ENCODE measurements at regions not wholly inside any gene's neighbourhood (a gene's known extent, or its start where the extent isn't known, plus 50 kb on each side); places are given as distances from the start of the nearest gene placed in this dataset.

DNA sequence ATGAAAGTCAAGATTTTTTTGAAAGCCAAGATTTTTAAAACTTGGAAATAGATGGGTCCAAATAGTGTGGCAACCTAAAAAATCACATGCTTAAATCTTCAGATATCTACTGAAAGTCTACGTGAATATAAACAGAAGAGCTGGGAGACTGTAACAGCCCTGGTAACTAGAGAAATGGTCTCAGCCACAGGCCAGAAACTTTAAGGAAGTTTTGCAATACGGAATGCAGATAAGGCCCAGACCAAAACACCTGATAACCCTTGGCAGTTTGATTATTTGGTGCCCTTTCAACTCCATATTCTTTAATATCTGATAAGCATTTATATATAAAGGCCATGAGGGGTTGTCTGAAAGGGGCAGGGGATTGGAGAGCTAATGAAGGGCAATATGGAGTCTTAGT, 537.3 kb upstream of the TGFBR2 start:
- no peak for DNase-seq (ENCODE audit: low read depth)

DNA sequence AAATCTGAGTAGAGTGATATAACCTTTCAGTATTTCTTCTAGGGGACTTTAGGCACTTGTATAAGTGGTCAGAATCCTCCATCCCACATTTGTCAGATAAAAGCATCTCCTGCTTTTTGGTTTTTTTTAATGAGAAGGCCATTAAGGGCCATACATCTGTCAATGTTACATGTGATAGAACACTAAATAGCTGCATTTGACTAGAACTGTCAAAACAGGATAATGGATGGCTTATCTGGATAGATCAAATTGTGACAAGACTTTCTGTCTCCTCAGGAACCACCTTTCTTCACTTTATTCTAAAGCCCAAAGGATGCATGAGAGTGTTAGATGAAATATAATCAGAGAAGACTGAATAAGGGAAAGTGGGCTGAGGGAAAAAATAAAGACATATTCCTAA, 533.4 kb upstream of the TGFBR2 start:
- DNase-seq (ENCODE audit: low read depth) = no peak

- no peak for DNase-seq (ENCODE audit: low read depth)
Measured at GRCh38 chr3:30073622-30074021, 532.8 kb upstream of the TGFBR2 start.

DNA sequence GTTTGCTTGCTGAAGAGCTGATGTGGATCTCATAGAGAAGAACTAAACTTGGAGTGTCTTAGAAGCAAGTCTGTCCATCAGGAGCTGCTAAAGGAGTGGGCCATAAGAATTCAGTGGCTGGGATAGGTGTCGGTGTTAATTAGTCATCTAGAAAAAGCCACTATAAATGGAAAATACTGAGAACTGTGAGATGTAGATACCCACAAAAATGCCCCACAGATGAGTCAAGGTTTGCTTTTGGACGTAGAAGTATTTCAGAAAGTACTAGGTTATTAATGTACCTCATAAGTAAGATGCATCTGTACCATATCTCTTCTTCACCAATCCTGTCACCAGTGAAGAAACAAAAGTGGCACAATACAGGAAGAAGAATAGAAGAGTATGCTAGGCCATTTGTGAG, 530.9 kb upstream of the TGFBR2 start:
- no peak for DNase-seq (ENCODE audit: low read depth)

DNA sequence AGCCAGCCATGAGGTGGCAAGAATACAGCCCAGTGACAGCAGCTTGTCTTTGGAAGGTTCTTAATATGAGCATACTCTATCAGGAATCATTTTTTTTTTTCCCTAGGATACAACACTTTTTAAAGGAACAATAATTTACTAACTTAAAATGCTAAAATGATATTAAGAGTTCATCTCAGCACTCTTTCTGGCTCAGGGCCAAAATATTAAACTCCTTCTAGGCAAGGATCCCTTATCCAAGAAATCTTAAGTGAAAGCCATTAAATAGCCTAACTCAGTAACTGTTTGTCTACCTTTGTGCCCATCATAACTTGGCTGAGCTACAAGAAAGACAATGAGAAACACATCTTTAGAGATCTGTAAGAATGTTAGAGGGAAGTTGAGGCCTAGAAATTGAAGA, 529.5 kb upstream of the TGFBR2 start:
- no peak for DNase-seq (ENCODE audit: low read depth)

GRCh38 chr3:30077746-30078145, 528.7 kb upstream of the TGFBR2 start:
- DNase-seq (ENCODE audit: low read depth) = no peak

- DNase-seq (ENCODE audit: low read depth) = no peak
Measured at GRCh38 chr3:30078736-30079135, 527.7 kb upstream of the TGFBR2 start.

- DNase-seq (ENCODE audit: low read depth) = no peak
Measured at GRCh38 chr3:30081904-30082303, 524.5 kb upstream of the TGFBR2 start.

DNA sequence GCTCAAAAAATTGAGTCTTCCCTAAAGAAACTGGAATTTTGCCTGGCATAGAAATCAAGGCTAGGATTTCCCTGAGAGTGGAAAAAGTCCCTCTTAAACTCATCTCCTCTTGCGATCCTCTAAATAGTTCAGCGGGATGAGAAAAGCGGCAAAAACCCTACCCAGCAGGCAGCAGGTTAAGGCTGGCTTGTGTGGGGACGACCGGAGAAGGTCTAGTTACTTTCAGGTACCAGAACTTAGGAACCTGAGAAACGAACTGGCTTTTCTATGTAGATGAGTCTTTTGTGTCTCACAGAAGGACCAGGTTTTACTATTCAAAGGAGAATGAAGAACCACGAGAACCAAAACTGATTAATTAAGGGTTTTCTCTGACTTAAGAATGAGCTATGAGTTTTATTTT, 523.7 kb upstream of the TGFBR2 start:
- no peak for DNase-seq (ENCODE audit: low read depth)

DNA sequence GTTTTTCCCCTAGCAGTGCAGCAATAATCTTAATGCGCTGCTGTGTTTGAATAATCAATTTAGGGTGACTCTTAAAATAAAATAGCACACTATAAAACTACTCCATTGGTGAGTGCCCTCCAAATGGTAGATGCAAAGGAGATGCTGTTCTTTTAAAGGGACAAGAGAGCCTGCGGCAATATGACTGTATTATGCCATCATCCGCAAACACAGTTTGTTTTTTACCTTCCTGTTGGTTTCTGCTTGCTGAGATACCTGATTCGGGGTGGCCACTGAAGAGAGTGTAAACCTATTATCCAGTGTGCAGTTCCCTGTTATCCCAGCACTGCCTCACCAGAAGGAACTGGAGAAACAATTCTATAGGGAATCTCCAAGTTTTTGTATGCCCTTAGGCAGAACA, 523.1 kb upstream of the TGFBR2 start:
- no peak for DNase-seq (ENCODE audit: low read depth)

DNA sequence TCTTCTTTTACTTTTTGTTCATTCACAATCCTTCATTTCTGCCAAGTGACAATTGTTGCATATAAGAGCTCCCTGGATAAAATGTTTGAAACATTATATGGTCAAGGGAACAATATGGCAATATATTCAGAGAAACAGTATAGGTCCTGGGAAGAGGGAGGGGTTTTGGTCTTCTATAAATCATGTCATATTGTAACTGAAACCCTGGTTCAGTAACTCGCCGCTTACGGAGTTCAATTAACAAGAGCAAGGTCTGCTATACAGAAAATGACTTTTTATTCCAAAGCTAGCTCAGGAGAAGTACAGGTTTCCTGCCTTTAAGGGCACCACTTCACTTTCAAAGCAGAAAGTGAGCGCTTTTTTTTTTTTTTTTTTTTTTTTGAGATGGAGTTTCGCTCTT, 522.1 kb upstream of the TGFBR2 start:
- no peak for DNase-seq (ENCODE audit: low read depth)

- no peak for DNase-seq (ENCODE audit: low read depth)
Measured at GRCh38 chr3:30084971-30085403, 521.4 kb upstream of the TGFBR2 start.

DNA sequence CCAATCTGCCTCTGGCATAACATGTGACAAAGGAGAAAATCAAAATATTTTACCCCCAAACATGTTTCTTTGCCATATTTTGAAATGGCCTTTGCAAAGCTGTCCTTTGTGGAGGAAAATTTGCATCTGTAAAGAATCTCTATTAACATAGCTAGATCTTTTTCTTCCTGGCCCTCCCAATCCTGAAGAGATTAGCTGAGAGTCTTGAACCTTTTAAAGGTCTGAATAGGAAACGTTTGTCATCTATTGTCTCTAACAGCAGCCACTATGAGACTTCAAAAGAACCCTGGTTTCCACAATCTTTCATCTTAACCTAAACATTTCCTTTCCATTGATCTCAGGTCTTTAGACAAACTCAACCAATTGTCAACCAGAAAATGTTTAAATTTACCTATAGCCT, 520.9 kb upstream of the TGFBR2 start:
- no peak for DNase-seq (ENCODE audit: low read depth)

GRCh38 chr3:30091686-30092085, 514.7 kb upstream of the TGFBR2 start:
- no peak for DNase-seq (ENCODE audit: low read depth)

- DNase-seq (ENCODE audit: low read depth) = no peak
Measured at GRCh38 chr3:30097022-30097650, 509.3 kb upstream of the TGFBR2 start.

DNA sequence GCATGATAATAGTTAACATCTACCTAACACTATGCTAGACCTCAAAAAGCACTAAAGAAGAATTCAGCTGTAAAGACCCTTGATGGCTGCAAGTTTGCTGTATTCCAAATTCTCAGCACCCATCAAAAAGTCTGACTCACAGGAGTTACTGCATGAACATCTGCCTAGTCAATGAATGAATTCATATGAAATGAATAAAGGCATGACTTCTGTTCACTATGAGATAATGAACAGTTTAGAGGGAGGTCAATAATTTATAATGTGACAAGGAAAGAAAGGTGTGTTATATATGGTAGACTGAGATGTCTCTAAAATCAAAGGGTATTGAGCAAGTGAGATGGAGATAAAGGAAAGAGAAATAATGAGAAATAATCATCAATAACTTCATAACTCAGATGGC, 508.2 kb upstream of the TGFBR2 start:
- DNase-seq (ENCODE audit: low read depth) = no peak

GRCh38 chr3:30098653-30099455, 507.5 kb upstream of the TGFBR2 start:
- no peak for DNase-seq (ENCODE audit: low read depth)

DNA sequence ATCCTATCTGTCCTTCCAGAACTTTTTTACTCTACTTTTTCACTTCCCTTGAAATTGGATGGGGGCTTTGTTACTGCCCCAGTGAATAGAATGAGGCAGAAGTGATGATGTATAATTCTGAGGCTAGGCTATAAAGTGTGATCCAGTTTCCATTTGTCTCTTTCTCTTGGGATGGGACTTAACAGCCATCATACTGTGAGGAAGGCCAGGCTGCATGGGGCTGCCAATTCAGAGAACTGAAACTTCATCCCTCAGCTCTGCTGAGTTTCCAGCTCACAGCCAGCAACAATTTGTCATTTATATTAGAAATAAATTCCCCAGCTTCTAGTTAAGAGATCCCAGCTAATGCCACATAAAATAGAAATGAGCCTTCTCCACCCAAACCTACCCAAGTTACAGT, 504.0 kb upstream of the TGFBR2 start:
- no peak for DNase-seq (ENCODE audit: low read depth)

GRCh38 chr3:30103186-30103585, 503.2 kb upstream of the TGFBR2 start:
- no peak for DNase-seq (ENCODE audit: low read depth)

GRCh38 chr3:30107531-30107930, 498.9 kb upstream of the TGFBR2 start:
- DNase-seq (ENCODE audit: low read depth) = no peak

DNA sequence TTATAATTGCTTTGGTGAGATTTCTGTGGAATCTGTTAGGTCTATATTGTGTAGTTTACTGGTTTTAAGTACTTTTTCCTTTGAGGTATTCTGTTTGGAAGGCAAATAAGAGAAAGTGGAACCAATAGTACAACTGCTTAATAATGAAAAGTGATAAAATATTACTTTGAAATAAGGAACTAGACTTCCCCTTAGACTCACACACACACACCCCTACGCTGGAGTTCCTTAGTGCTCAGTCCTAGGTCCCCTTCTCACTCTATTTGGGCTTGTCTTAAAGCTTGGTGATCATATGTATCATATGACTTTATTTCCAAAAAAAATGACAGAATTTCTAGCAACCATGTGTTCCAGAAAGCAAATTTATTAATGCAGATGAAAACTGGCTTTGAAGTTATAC, 494.0 kb upstream of the TGFBR2 start:
- DNase-seq (ENCODE audit: low read depth) = no peak

- no peak for DNase-seq (ENCODE audit: low read depth)
Measured at GRCh38 chr3:30112902-30113484, 493.4 kb upstream of the TGFBR2 start.

DNA sequence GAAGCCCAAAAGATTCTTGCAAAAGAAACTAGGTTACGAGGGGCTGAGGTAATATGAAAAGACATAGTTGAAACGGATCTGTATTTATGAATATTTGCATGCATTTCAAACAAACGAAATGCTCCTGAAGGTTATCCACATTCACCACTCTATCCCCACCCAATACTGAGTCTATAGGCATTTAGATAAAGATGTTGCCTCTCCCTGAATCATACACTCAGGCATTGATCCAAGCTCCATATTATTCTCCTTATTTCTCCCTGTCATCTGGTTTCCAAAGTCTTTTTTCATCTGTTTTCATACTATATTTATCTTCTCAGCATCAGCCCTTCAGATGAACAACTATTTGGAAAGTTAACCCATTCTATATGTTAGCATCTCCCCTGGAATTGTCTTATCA, 492.5 kb upstream of the TGFBR2 start:
- no peak for DNase-seq (ENCODE audit: low read depth)

DNA sequence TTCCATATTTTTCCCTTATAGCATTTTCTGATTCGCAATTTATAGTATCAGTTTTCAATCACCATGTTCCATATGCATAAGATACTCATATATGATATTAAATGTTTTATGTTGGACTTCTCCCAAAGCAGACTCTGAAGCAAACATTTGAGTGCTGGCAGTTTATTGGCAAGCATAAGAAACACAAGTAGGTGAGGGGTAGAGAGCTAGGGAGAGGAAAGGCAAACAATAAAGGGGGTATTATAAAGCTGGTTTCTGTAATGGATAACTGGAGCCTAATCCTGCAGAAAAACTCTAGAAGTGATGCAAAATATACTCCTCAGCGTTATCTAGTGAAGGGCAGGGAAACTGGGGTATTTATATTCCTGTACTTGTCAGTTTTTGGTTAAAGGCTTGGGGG, 491.5 kb upstream of the TGFBR2 start:
- no peak for DNase-seq (ENCODE audit: low read depth)
